BE2C (cell line): ENCODE measurements at regions not wholly inside any gene's neighbourhood (a gene's known extent, or its start where the extent isn't known, plus 50 kb on each side); places are given as distances from the start of the nearest gene placed in this dataset.

Experiments
- DNase-seq: peaks from one replicate; pipeline ENCODE4 v3.0.0-alpha.2; 2020
- H3K27me3 ChIP-seq: fragments of 250-450 bp; sonication (Bioruptor Pico); 2 replicates; pipeline ENCODE4 v1.5.1; 2020; ENCODE audit warnings: mild to moderate bottlenecking
- H3K36me3 ChIP-seq: fragments of 250-450 bp; sonication (Bioruptor Pico); 2 replicates; pipeline ENCODE4 v1.5.1; 2020; ENCODE audit warnings: mild to moderate bottlenecking
- H3K4me1 ChIP-seq: fragments of 250-450 bp; sonication (Bioruptor Pico); 2 replicates; pipeline ENCODE4 v1.5.1; 2020
- H3K4me3 ChIP-seq: 2 replicates; pipeline ENCODE4 v1.5.1; 2011; ENCODE audit warnings: low read depth, low read length
- H3K9me3 ChIP-seq: fragments of 250-450 bp; sonication (Bioruptor Pico); 2 replicates; pipeline ENCODE4 v1.5.1; 2020
- CTCF ChIP-seq: IDR thresholded peaks from 2 replicates; pipeline ENCODE4 v1.5.1; 2012; ENCODE audit warnings: mild to moderate bottlenecking, low read depth, low read length

- no peak for DNase-seq
- no peak for TF ChIP-seq CTCF
- no peaks in the 10 kb centered on the region for H3K4me1 ChIP-seq
- no peaks in the 10 kb centered on the region for H3K27me3 ChIP-seq
- H3K36me3 ChIP-seq = no peaks in the 10 kb centered on the region
- no peak overlapping the region for H3K4me3 ChIP-seq
- H3K9me3 ChIP-seq = no peaks in the 10 kb centered on the region
Measured at GRCh38 chr1:5502311-5503194, 489.7 kb downstream of the NPHP4 start.

GRCh38 chr1:5501206-5501930, 490.9 kb downstream of the NPHP4 start:
- Histone ChIP-seq H3K36me3 (no peaks in the 10 kb centered on the region), H3K9me3 (no peaks in the 10 kb centered on the region), H3K4me3 (no peak overlapping the region), H3K4me1 (no peaks in the 10 kb centered on the region), H3K27me3 (no peaks in the 10 kb centered on the region)
- DNase-seq = no peak
- no peak for TF ChIP-seq CTCF

- Histone ChIP-seq H3K9me3 (no peaks in the 10 kb centered on the region), H3K36me3 (no peaks in the 10 kb centered on the region), H3K27me3 (no peaks in the 10 kb centered on the region), H3K4me3 (no peak overlapping the region), H3K4me1 (no peaks in the 10 kb centered on the region)
- no peak for TF ChIP-seq CTCF
- DNase-seq = no peak
Measured at GRCh38 chr1:5500541-5500940, 491.7 kb downstream of the NPHP4 start.

- Histone ChIP-seq H3K4me1 (no peaks in the 10 kb centered on the region), H3K9me3 (no peaks in the 10 kb centered on the region), H3K4me3 (no peak overlapping the region), H3K27me3 (no peaks in the 10 kb centered on the region), H3K36me3 (no peaks in the 10 kb centered on the region)
- no peak for DNase-seq
- TF ChIP-seq CTCF = no peak
Measured at GRCh38 chr1:5497503-5497902, 494.7 kb downstream of the NPHP4 start.

DNA sequence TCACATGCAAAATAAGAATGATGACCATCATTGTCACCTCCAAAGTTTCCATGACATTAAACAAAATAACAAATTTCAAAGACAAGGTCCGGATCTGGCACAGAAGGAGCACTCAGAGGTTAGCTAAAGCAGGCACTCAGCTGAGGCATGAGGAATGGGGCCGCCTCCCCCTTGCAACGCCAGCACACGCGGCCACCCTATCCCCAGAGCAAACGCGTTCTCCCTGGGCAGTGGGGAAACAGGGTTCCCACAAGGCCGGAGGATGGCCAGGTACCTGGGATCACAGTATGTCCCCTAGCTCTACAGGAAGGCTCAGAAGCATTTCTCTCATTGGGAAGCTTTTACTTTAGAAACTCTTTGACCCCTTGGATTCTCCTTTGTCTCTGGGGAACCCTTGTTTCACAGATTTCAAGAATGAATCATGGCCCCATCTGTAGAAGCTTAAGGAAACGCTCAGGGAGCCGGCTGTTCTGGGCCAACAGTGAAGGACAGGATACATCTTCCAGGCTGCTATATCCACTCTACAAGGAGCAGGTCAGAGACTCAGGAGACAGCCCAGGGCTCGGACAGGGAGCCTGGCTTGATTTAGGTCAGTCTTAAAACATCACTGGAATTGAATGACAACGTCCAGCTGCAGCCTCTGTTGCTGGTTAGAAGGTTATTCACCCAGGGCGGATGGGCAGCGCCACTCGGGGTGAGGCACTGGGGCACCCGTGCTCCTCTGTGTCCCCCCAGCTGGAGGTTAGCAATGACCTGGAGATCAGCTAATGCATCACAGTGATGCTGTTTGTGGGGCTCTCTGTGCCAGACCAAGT, 496.4 kb downstream of the NPHP4 start:
- no peaks in the 10 kb centered on the region for H3K4me1 ChIP-seq
- no peaks in the 10 kb centered on the region for H3K36me3 ChIP-seq
- H3K27me3 ChIP-seq = no peaks in the 10 kb centered on the region
- no peak overlapping the region for H3K4me3 ChIP-seq
- no peak for DNase-seq
- H3K9me3 ChIP-seq = no peaks in the 10 kb centered on the region
- TF ChIP-seq CTCF = no peak
